Neural cell (in vitro differentiated cells): ENCODE measurements at regions not wholly inside any gene's neighbourhood (a gene's known extent, or its start where the extent isn't known, plus 50 kb on each side); places are given as distances from the start of the nearest gene placed in this dataset.

Experiments used
- EP300 ChIP-seq: fragments of 450-650 bp; conservative IDR thresholded peaks from 2 replicates; pipeline ENCODE4 v1.6.1; 2014; ENCODE audit warnings: antibody characterized with exemption, mild to moderate bottlenecking, moderate library complexity; ENCODE audit not compliant: poor library complexity, severe bottlenecking
- EZH2 ChIP-seq: fragments of 200-600, 300-800 bp; shearing (Covaris generic), sonication (generic); IDR thresholded peaks from 2 replicates; pipeline ENCODE4 v1.6.1; 2014; ENCODE audit warnings: antibody characterized with exemption, low read length, borderline replicate concordance, mild to moderate bottlenecking; ENCODE audit not compliant: insufficient read depth, poor library complexity, severe bottlenecking
- TF ChIP-seq, protein P1 (sequence below): fragments of 450-650 bp; IDR thresholded peaks from 2 replicates; pipeline ENCODE4 v1.5.1; 2014; ENCODE audit warnings: antibody characterized with exemption, mild to moderate bottlenecking, moderate library complexity; ENCODE audit not compliant: poor library complexity, severe bottlenecking

- TF ChIP-seq, protein P1, sequence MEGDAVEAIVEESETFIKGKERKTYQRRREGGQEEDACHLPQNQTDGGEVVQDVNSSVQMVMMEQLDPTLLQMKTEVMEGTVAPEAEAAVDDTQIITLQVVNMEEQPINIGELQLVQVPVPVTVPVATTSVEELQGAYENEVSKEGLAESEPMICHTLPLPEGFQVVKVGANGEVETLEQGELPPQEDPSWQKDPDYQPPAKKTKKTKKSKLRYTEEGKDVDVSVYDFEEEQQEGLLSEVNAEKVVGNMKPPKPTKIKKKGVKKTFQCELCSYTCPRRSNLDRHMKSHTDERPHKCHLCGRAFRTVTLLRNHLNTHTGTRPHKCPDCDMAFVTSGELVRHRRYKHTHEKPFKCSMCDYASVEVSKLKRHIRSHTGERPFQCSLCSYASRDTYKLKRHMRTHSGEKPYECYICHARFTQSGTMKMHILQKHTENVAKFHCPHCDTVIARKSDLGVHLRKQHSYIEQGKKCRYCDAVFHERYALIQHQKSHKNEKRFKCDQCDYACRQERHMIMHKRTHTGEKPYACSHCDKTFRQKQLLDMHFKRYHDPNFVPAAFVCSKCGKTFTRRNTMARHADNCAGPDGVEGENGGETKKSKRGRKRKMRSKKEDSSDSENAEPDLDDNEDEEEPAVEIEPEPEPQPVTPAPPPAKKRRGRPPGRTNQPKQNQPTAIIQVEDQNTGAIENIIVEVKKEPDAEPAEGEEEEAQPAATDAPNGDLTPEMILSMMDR, result no peak
- TF ChIP-seq EZH2 (no peak), EP300 (no peak)
Measured at GRCh38 chr6:8780653-8781052, 345.3 kb upstream of the SLC35B3 start.
